GM13976 (cell line): ENCODE measurements at regions not wholly inside any gene's neighbourhood (a gene's known extent, or its start where the extent isn't known, plus 50 kb on each side); places are given as distances from the start of the nearest gene placed in this dataset.

ENCODE experiments used
- DNase-seq: peaks from one replicate; pipeline ENCODE4 v3.0.0; 2012; ENCODE audit warnings: low spot score
- CTCF ChIP-seq: IDR thresholded peaks from 2 replicates; pipeline ENCODE4 v1.5.1; 2012; ENCODE audit warnings: borderline replicate concordance, mild to moderate bottlenecking; ENCODE audit not compliant: insufficient read depth; ENCODE audit errors: extremely low read depth, missing control alignments, control extremely low read depth
- in situ Hi-C: fragments of 300-500 bp; cut with MboI; formaldehyde crosslinking; loops from one replicate; pipeline ENCODE4 v1.12.0; 2022; ENCODE audit warnings: low sequenced_read_pairs, mixed read lengths, inconsistent platforms; ENCODE audit not compliant: unreplicated experiment

GRCh38 chr22:47816121-47816862 lies 1053.8 kb downstream of the TBC1D22A start:
- in situ Hi-C loops, result no loop called here
- DNase-seq, result no peak
- no peak for TF ChIP-seq CTCF

GRCh38 chr22:47814474-47814873 lies 1052.0 kb downstream of the TBC1D22A start:
- no peak for TF ChIP-seq CTCF
- in situ Hi-C loops, result no loop called here
- no peak for DNase-seq

GRCh38 chr22:47813661-47814060 lies 1051.2 kb downstream of the TBC1D22A start:
- DNase-seq, result no peak
- no peak for TF ChIP-seq CTCF
- in situ Hi-C loops, result no loop called here

GRCh38 chr22:47811971-47812370 lies 1049.5 kb downstream of the TBC1D22A start:
- in situ Hi-C loops, result no loop called here
- TF ChIP-seq CTCF, result no peak

GRCh38 chr22:47810505-47811500 lies 1048.4 kb downstream of the TBC1D22A start:
- in situ Hi-C loops, result no loop called here
- TF ChIP-seq CTCF, result no peak
- no peak for DNase-seq

More at GRCh38 chr22:47811971-47812370, 1049.5 kb downstream of the TBC1D22A start:
- DNase-seq, result no peak

- no peak for TF ChIP-seq CTCF
- in situ Hi-C loops, result no loop called here
- no peak for DNase-seq
Observed at GRCh38 chr22:47808886-47809620, 1046.6 kb downstream of the TBC1D22A start.
